SK-N-SH (cell line): ENCODE measurements at regions not wholly inside any gene's neighbourhood (a gene's known extent, or its start where the extent isn't known, plus 50 kb on each side); places are given as distances from the start of the nearest gene placed in this dataset.

Experiments
- CTCF ChIA-PET: fragments of 300-600, 350-600 bp; formaldehyde crosslinking; extraction: SDS; loops from one replicate; lab custom pipeline; 2021; lab: Yijun Ruan, JAX
- POLR2A ChIA-PET: fragments of 350-600 bp; sonication (Branson Sonifier 250); formaldehyde crosslinking; extraction: SDS; loops from one replicate; lab custom pipeline; 2020; ENCODE audit warnings: antibody characterized with exemption, inconsistent platforms; lab: Yijun Ruan, JAX
- DNase-seq: peaks from one replicate; pipeline ENCODE4 v3.0.0; 2012
- H2AFZ ChIP-seq: fragments of 200-600 bp; sonication (generic); 2 replicates; pipeline ENCODE4 v1.8.1; 2016; ENCODE audit warnings: antibody characterized with exemption, mild to moderate bottlenecking, low read depth
- H3F3A ChIP-seq: fragments of 200-600 bp; sonication (generic); replicated peaks from 2 replicates; pipeline ENCODE3; 2016; ENCODE audit warnings: antibody characterized with exemption, mild to moderate bottlenecking; ENCODE audit not compliant: insufficient read depth
- H3K27ac ChIP-seq, 2 experiments: fragments of 200-500 bp in 1 of 2; fragments of 200-600 bp in 1 of 2; sonication (Bioruptor generic) in 1 of 2; sonication (generic), shearing (Covaris generic) in 1 of 2; 2 replicates each; pipeline versions ENCODE4 v1.5.1 to v1.6.1; 2014 to 2016; ENCODE audit warnings: low read depth in 2 of 2, inconsistent platforms in 1 of 2, low read length in 1 of 2, mild to moderate bottlenecking in 1 of 2, mixed read lengths in 1 of 2
- H3K27me3 ChIP-seq: fragments of 200-600 bp; sonication (generic), shearing (Covaris generic); 2 replicates; pipeline ENCODE4 v1.6.1; 2016; ENCODE audit warnings: mixed run types; ENCODE audit not compliant: insufficient read depth
- H3K36me3 ChIP-seq, 2 experiments: fragments of 200-500 bp in 1 of 2; fragments of 200-600 bp in 1 of 2; sonication (Bioruptor generic) in 1 of 2; sonication (generic) in 1 of 2; replicated peaks in 1 of 2; 2 replicates each; pipeline versions ENCODE3 to v1.5.1; 2014 to 2016; ENCODE audit warnings: low read length in 1 of 2, mild to moderate bottlenecking in 1 of 2; ENCODE audit not compliant: insufficient read depth in 2 of 2, control insufficient read depth in 1 of 2
- H3K4me1 ChIP-seq, 2 experiments: fragments of 200-500 bp in 1 of 2; fragments of 200-600 bp in 1 of 2; sonication (Bioruptor generic) in 1 of 2; sonication (generic), shearing (Covaris generic) in 1 of 2; 2 replicates each; pipeline versions ENCODE4 v1.5.1 to v1.6.1; 2014 to 2016; ENCODE audit warnings: low read depth in 1 of 2, low read length in 1 of 2, mixed run types in 1 of 2; ENCODE audit not compliant: insufficient read depth in 2 of 2, control insufficient read depth in 1 of 2
- H3K4me2 ChIP-seq: fragments of 200-600 bp; sonication (generic), shearing (Covaris generic); 2 replicates; pipeline ENCODE4 v1.6.1; 2017; ENCODE audit warnings: mixed run types
- H3K4me3 ChIP-seq, 2 experiments: fragments of 200-500 bp in 1 of 2; fragments of 200-600 bp in 1 of 2; sonication (Bioruptor generic) in 1 of 2; sonication (generic), shearing (Covaris generic) in 1 of 2; 2 replicates each; pipeline versions ENCODE4 v1.5.1 to v1.8.1; 2014 to 2016; ENCODE audit warnings: low read depth in 2 of 2, inconsistent platforms in 1 of 2, low read length in 1 of 2, mild to moderate bottlenecking in 1 of 2, mixed read lengths in 1 of 2, moderate library complexity in 1 of 2
- H3K79me2 ChIP-seq: fragments of 200-600 bp; sonication (generic); 2 replicates; pipeline ENCODE4 v1.8.1; 2017; ENCODE audit warnings: mild to moderate bottlenecking; ENCODE audit not compliant: insufficient read depth
- H3K9ac ChIP-seq: fragments of 200-600 bp; sonication (generic); 2 replicates; pipeline ENCODE4 v1.6.1; 2017; ENCODE audit warnings: mixed run types
- H3K9me2 ChIP-seq: fragments of 200-600 bp; sonication (generic); 2 replicates; pipeline ENCODE4 v1.6.1; 2017; ENCODE audit warnings: mixed run types
- H3K9me3 ChIP-seq: fragments of 200-600 bp; sonication (generic); 2 replicates; pipeline ENCODE4 v1.6.1; 2017; ENCODE audit warnings: mixed run types, mild to moderate bottlenecking, moderate library complexity
- H4K20me1 ChIP-seq: fragments of 200-600 bp; sonication (generic); 2 replicates; pipeline ENCODE4 v1.6.1; 2017; ENCODE audit warnings: mild to moderate bottlenecking, mixed run types; ENCODE audit not compliant: insufficient read depth
- CTCF ChIP-seq: fragments of 200-600 bp; sonication (generic); IDR thresholded peaks from 2 replicates; pipeline ENCODE4 v1.6.1; 2017; ENCODE audit warnings: antibody characterized with exemption, mild to moderate bottlenecking, moderate library complexity
- FOSL2 ChIP-seq: IDR thresholded peaks from 2 replicates; pipeline ENCODE4 v1.4.0; 2012; ENCODE audit warnings: low read depth, mild to moderate bottlenecking, moderate library complexity, borderline replicate concordance
- GATA2 ChIP-seq: sonication (generic); formaldehyde crosslinking; IDR thresholded peaks from 2 replicates; pipeline ENCODE4 v1.5.0; 2020; ENCODE audit warnings: mild to moderate bottlenecking, missing genetic modification reagents
- MXI1 ChIP-seq: IDR thresholded peaks from 2 replicates; pipeline ENCODE4 v1.6.1; 2012; ENCODE audit warnings: mild to moderate bottlenecking, low read depth, low read length, improper control_type of control experiment
- NRF1 ChIP-seq: IDR thresholded peaks from 2 replicates; pipeline ENCODE4 v1.6.1; 2012; ENCODE audit warnings: low read depth, mild to moderate bottlenecking, low read length
- POLR2AphosphoS5 ChIP-seq: IDR thresholded peaks from 2 replicates; pipeline ENCODE4 v1.6.1; 2012; ENCODE audit warnings: low read depth, low read length
- REST ChIP-seq: IDR thresholded peaks from 2 replicates; pipeline ENCODE4 v1.6.1; 2012; ENCODE audit warnings: mild to moderate bottlenecking, low read depth, low read length, moderate library complexity
- RXRA ChIP-seq: IDR thresholded peaks from 2 replicates; pipeline ENCODE4 v1.4.0; 2012; ENCODE audit warnings: low read depth, mild to moderate bottlenecking, borderline replicate concordance
- TAF1 ChIP-seq: IDR thresholded peaks from 2 replicates; pipeline ENCODE4 v1.6.1; 2012; ENCODE audit warnings: low read depth, mild to moderate bottlenecking, low read length, moderate library complexity, borderline replicate concordance
- YY1 ChIP-seq: IDR thresholded peaks from 2 replicates; pipeline ENCODE4 v1.4.0; 2012; ENCODE audit warnings: low read depth, mild to moderate bottlenecking
- WGBS: methylation state at CpG from one replicate; pipeline ENCODE4 v1.1.6; 2017; ENCODE audit warnings: low lambda C conversion rate; 5-methylcytosine and 5-hydroxymethylcytosine counted together
- TF ChIP-seq, protein P1 (sequence below): IDR thresholded peaks from 2 replicates; pipeline ENCODE4 v1.4.0; 2012; ENCODE audit warnings: low read depth, borderline replicate concordance
- TF ChIP-seq, protein P2 (sequence below): IDR thresholded peaks from 2 replicates; pipeline ENCODE4 v1.4.0; 2012; ENCODE audit warnings: low read depth
- TF ChIP-seq, protein P3 (sequence below): IDR thresholded peaks from 2 replicates; pipeline ENCODE4 v1.4.0; 2012; ENCODE audit warnings: low read depth, borderline replicate concordance

DNA sequence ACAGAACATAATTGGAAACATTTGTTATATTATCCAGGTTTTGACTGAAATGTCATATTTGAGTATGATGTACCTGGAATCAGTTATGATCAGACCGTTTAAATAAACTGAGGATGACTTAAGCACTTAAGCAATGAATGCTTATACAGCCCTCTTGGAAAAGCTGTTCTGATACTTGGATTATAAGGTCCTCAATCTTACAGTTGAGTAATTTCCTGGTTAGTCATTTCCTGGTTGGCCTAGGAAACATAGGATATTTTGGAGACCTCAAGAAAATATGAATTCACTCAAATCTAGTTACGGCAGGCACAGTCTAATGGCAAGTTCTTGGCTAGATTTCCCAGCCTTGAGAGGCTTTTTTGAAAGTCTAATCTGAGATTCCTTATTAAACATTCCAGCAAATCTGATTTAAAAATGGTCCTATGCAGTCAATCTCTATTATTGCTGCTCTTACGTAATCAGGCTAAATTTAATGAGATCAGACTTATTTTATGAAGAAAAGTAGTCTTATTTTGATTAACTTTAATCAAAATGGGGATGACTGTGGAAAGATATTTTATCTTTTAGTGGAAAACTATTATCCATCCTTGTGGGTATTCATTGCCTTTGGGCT, 447.2 kb downstream of the SNAPC1 start (continued):
- TF ChIP-seq FOSL2: peak; percentile 62
- TF ChIP-seq TAF1: no peak
- TF ChIP-seq GATA2 (CRISPR knock-in tag): no peak
- TF ChIP-seq, protein P1, sequence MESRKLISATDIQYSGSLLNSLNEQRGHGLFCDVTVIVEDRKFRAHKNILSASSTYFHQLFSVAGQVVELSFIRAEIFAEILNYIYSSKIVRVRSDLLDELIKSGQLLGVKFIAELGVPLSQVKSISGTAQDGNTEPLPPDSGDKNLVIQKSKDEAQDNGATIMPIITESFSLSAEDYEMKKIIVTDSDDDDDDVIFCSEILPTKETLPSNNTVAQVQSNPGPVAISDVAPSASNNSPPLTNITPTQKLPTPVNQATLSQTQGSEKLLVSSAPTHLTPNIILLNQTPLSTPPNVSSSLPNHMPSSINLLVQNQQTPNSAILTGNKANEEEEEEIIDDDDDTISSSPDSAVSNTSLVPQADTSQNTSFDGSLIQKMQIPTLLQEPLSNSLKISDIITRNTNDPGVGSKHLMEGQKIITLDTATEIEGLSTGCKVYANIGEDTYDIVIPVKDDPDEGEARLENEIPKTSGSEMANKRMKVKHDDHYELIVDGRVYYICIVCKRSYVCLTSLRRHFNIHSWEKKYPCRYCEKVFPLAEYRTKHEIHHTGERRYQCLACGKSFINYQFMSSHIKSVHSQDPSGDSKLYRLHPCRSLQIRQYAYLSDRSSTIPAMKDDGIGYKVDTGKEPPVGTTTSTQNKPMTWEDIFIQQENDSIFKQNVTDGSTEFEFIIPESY: no peak
- TF ChIP-seq NRF1: no peak
- no peak for TF ChIP-seq CTCF
- TF ChIP-seq POLR2AphosphoS5: peak; percentile 41; the same call in 1 of the 2 replicates
- no peak for TF ChIP-seq MXI1
- TF ChIP-seq RXRA: no peak
- TF ChIP-seq YY1: no peak
- TF ChIP-seq, protein P2, sequence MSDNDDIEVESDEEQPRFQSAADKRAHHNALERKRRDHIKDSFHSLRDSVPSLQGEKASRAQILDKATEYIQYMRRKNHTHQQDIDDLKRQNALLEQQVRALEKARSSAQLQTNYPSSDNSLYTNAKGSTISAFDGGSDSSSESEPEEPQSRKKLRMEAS: no peak
- TF ChIP-seq REST: no peak

DNA sequence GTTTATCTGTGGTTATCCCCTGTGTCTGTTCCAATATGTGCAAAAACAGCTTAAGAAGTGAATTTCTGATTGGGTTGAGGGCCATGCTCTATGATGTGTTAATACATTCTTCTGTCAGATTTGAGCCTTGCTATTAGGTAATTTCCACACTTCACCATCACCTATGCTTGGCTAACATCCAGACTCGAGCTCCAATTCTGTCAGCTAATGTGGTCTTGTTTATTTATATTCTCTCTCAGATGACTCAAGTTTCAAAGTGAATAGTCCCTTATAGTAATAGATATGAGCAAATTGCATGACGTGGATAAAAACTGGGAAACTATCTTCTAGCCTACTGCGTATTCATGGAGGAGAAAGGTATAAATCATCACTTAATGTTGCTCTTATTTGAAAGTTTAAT, 451.3 kb downstream of the SNAPC1 start:
- Histone ChIP-seq H3K4me3 (no peak overlapping the region), H4K20me1 (no peaks in the 10 kb centered on the region), H3K4me2 (no peak overlapping the region), H2AFZ (no peak overlapping the region), H3K4me1 (peaks cover 0 to 22% of the 10 kb centered on the region in 2 experiments; a peak in 2 of 4 replicates), H3K79me2 (no peaks in the 10 kb centered on the region)
- WGBS: 33% methylated on average over 3 of the region's 3 CpGs
- TF ChIP-seq, protein P3, sequence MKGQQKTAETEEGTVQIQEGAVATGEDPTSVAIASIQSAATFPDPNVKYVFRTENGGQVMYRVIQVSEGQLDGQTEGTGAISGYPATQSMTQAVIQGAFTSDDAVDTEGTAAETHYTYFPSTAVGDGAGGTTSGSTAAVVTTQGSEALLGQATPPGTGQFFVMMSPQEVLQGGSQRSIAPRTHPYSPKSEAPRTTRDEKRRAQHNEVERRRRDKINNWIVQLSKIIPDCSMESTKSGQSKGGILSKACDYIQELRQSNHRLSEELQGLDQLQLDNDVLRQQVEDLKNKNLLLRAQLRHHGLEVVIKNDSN: no peak
- TF ChIP-seq, all 33 proteins: peak for 0
- H3K9me3 ChIP-seq: no peaks in the 10 kb centered on the region
- peaks cover 19% of the 10 kb centered on the region for H3F3A ChIP-seq
- no peaks in the 10 kb centered on the region for H3K36me3 ChIP-seq
- H3K9me2 ChIP-seq: no peaks in the 10 kb centered on the region
- H3K27me3 ChIP-seq: no peaks in the 10 kb centered on the region
- no peak overlapping the region for H3K9ac ChIP-seq
- no peak for DNase-seq
- POLR2A ChIA-PET: no interaction called here
- CTCF ChIA-PET: interaction anchor here (1.7 kb wide), 1 partner anchor 8 kb away, joined by 3 read pairs; no protein-coding TSS in a partner anchor
- no peak overlapping the region for H3K27ac ChIP-seq
